H1 (cell line): ENCODE measurements at regions not wholly inside any gene's neighbourhood (a gene's known extent, or its start where the extent isn't known, plus 50 kb on each side); places are given as distances from the start of the nearest gene placed in this dataset.

ENCODE experiments used
- CBX5 ChIP-seq: fragments of 300-800, 300-1000 bp; sonication (generic); IDR thresholded peaks from 2 replicates; pipeline ENCODE4 v1.7.1; 2016; ENCODE audit warnings: antibody characterized with exemption, low read length, low read depth
- CTBP2 ChIP-seq: IDR thresholded peaks from 2 replicates; pipeline ENCODE4 v1.7.0; 2011; ENCODE audit warnings: borderline replicate concordance, mild to moderate bottlenecking, moderate library complexity, mixed read lengths, low read length; ENCODE audit not compliant: insufficient read depth, insufficient read length
- NRF1 ChIP-seq: IDR thresholded peaks from 2 replicates; pipeline ENCODE4 v1.6.1; 2011; ENCODE audit warnings: mild to moderate bottlenecking, low read depth, low read length, improper control_type of control experiment
- RFX5 ChIP-seq: IDR thresholded peaks from 2 replicates; pipeline ENCODE4 v1.6.1; 2011; ENCODE audit warnings: low read depth, low read length, improper control_type of control experiment, borderline replicate concordance
- USF2 ChIP-seq: IDR thresholded peaks from 2 replicates; pipeline ENCODE4 v1.6.1; 2011; ENCODE audit warnings: low read length, improper control_type of control experiment

GRCh38 chr5:36367524-36367923 is 65.8 kb upstream of the RANBP3L start (continued):
- TF ChIP-seq NRF1 (no peak), CTBP2 (no peak), USF2 (no peak), CBX5 (no peak), RFX5 (no peak)
